Neural progenitor cell (in vitro differentiated cells): ENCODE measurements at regions not wholly inside any gene's neighbourhood (a gene's known extent, or its start where the extent isn't known, plus 50 kb on each side); places are given as distances from the start of the nearest gene placed in this dataset.

Experiments
- DNase-seq: peaks from one replicate; pipeline ENCODE4 v3.0.0-alpha.2; 2016; ENCODE audit warnings: low spot score
- H2AFZ ChIP-seq: fragments of 200-600 bp; sonication (generic); replicated peaks from 2 replicates; pipeline ENCODE4 v1.6.1; 2016; ENCODE audit warnings: antibody characterized with exemption
- H3F3A ChIP-seq: fragments of 200-600 bp; sonication (generic); 2 replicates; pipeline ENCODE4 v1.6.1; 2016; ENCODE audit warnings: antibody characterized with exemption, low read depth
- H3K27ac ChIP-seq: fragments of 200-600 bp; sonication (generic); 2 replicates; pipeline ENCODE4 v1.5.1; 2016; ENCODE audit warnings: mild to moderate bottlenecking
- H3K27me3 ChIP-seq: fragments of 200-600 bp; sonication (generic); 2 replicates; pipeline ENCODE4 v1.6.1; 2016; ENCODE audit warnings: mild to moderate bottlenecking, moderate library complexity
- H3K36me3 ChIP-seq: fragments of 200-600 bp; sonication (generic); 2 replicates; pipeline ENCODE4 v1.5.1; 2016
- H3K4me1 ChIP-seq: fragments of 200-600 bp; sonication (generic); 2 replicates; pipeline ENCODE4 v1.6.1; 2016; ENCODE audit warnings: mixed run types
- H3K4me2 ChIP-seq: fragments of 200-600 bp; sonication (generic); 2 replicates; pipeline ENCODE4 v1.6.1; 2016
- H3K4me3 ChIP-seq: fragments of 200-600 bp; sonication (generic); 2 replicates; pipeline ENCODE4 v1.5.1; 2016
- H3K79me2 ChIP-seq: fragments of 200-600 bp; sonication (generic); 2 replicates; pipeline ENCODE4 v1.6.1; 2016; ENCODE audit warnings: low read depth
- H3K9ac ChIP-seq: fragments of 200-600 bp; sonication (generic); 2 replicates; pipeline ENCODE4 v1.6.1; 2016
- H3K9me3 ChIP-seq: fragments of 200-600 bp; sonication (generic); 2 replicates; pipeline ENCODE4 v1.5.1; 2016; ENCODE audit warnings: low read depth
- H4K20me1 ChIP-seq: fragments of 200-600 bp; sonication (generic); 2 replicates; pipeline ENCODE4 v1.6.1; 2016; ENCODE audit warnings: low read depth
- H3K27ac Mint-ChIP-seq: 3 replicates; pipeline ENCODE4 v1.8.0; 2021; ENCODE audit warnings: mixed read lengths
- H3K27me3 Mint-ChIP-seq: 2 replicates; pipeline ENCODE4 v1.8.0; 2022; ENCODE audit warnings: low read depth, mild to moderate bottlenecking, inconsistent platforms, moderate library complexity, mixed read lengths; ENCODE audit not compliant: insufficient read depth
- H3K36me3 Mint-ChIP-seq: 3 replicates; pipeline ENCODE4 v1.8.0; 2021; ENCODE audit warnings: mixed read lengths
- H3K4me1 Mint-ChIP-seq: 3 replicates; pipeline ENCODE4 v1.8.0; 2021; ENCODE audit warnings: mixed read lengths
- H3K4me3 Mint-ChIP-seq: 3 replicates; pipeline ENCODE4 v1.8.0; 2021; ENCODE audit warnings: mild to moderate bottlenecking, moderate library complexity, mixed read lengths
- H3K9me3 Mint-ChIP-seq: 3 replicates; pipeline ENCODE4 v1.8.0; 2020; ENCODE audit warnings: mixed read lengths
- EZH2 ChIP-seq: fragments of 200-600 bp; sonication (generic); IDR thresholded peaks from 2 replicates; pipeline ENCODE4 v1.6.1; 2017; ENCODE audit warnings: antibody characterized with exemption, mild to moderate bottlenecking, moderate library complexity
- EZH2phosphoT487 ChIP-seq: fragments of 200-600 bp; sonication (generic); IDR thresholded peaks from 2 replicates; pipeline ENCODE4 v1.6.1; 2017; ENCODE audit warnings: antibody characterized with exemption
- TF ChIP-seq, protein P1 (sequence below): fragments of 200-600 bp; sonication (generic); IDR thresholded peaks from 2 replicates; pipeline ENCODE4 v1.5.1; 2017; ENCODE audit warnings: antibody characterized with exemption, mild to moderate bottlenecking

DNA sequence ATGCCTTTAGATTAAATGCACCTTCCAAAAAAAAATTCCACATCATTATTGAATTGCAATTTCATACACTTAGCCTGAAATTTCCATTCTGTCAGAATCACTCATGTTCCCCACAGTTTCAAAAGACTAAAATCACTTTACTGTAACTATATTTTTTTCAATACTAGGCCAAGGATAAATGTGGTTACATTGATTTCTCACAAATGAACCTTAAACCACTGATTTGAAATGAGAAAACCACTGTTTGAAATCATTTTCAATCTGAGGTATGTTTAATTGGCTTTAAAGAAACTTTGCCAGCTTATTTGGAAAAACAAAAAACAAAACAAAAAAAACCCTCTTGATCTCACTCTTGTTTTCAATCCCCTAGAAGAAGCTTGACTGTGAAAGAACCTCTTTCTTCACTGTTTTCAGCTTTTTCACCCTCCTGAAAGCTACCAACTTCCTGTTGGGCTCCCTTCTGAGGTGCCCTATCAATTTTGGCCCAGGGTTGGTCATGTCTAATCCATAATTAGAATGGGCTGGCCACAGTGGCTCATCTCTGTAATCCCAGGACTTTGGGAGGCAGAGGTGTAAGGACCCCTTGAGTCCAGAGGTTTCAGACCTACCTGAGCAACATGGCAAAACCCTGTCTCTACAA lies 242.5 kb downstream of the ADGRG6 start:
- Histone ChIP-seq H3K79me2 (no peaks in the 10 kb centered on the region), H3K9ac (no peak overlapping the region), H3K36me3 (no peaks in the 10 kb centered on the region), H3K27ac (no peak overlapping the region), H2AFZ (no peak overlapping the region), H3K27me3 (no peaks in the 10 kb centered on the region), H3F3A (no peaks in the 10 kb centered on the region), H3K4me3 (no peak overlapping the region), H4K20me1 (no peaks in the 10 kb centered on the region), H3K4me2 (no peak overlapping the region), H3K4me1 (no peaks in the 10 kb centered on the region), H3K9me3 (no peaks in the 10 kb centered on the region)
- no peaks in the 10 kb centered on the region for H3K4me1 Mint-ChIP-seq
- H3K9me3 Mint-ChIP-seq, result no peaks in the 10 kb centered on the region
- no peak overlapping the region for H3K27ac Mint-ChIP-seq
- H3K4me3 Mint-ChIP-seq, result no peak overlapping the region
- H3K36me3 Mint-ChIP-seq, result no peaks in the 10 kb centered on the region
- no peak for TF ChIP-seq EZH2phosphoT487
- no peak for TF ChIP-seq EZH2
- TF ChIP-seq, protein P1, sequence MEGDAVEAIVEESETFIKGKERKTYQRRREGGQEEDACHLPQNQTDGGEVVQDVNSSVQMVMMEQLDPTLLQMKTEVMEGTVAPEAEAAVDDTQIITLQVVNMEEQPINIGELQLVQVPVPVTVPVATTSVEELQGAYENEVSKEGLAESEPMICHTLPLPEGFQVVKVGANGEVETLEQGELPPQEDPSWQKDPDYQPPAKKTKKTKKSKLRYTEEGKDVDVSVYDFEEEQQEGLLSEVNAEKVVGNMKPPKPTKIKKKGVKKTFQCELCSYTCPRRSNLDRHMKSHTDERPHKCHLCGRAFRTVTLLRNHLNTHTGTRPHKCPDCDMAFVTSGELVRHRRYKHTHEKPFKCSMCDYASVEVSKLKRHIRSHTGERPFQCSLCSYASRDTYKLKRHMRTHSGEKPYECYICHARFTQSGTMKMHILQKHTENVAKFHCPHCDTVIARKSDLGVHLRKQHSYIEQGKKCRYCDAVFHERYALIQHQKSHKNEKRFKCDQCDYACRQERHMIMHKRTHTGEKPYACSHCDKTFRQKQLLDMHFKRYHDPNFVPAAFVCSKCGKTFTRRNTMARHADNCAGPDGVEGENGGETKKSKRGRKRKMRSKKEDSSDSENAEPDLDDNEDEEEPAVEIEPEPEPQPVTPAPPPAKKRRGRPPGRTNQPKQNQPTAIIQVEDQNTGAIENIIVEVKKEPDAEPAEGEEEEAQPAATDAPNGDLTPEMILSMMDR, result no peak
- no peaks in the 10 kb centered on the region for H3K27me3 Mint-ChIP-seq
- DNase-seq, result no peak

DNA sequence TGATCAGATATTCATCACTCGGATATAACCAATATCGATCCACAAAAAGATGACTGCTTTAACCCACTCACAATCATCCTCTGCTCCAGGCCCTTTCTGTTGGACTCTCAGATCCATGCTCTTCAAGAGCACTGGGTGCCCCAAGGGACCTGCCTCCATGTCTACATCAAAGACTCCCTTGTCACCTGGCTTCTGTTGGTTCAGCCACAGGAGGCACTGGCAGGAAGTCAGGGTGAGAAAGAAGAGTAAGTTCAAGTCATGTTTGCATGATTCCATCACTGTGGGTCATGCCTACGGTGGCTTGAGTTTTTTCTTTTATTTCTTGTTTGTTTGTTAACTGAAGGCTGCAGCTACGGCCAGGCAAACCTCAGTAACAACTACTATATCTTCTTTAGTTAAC lies 243.3 kb downstream of the ADGRG6 start:
- TF ChIP-seq EZH2phosphoT487 (no peak), EZH2 (no peak)
- TF ChIP-seq, protein P1, result no peak
- Histone ChIP-seq H3K36me3 (no peaks in the 10 kb centered on the region), H3K4me2 (no peak overlapping the region), H3K79me2 (no peaks in the 10 kb centered on the region), H3K4me3 (no peak overlapping the region), H3K9me3 (no peaks in the 10 kb centered on the region), H2AFZ (no peak overlapping the region), H4K20me1 (no peaks in the 10 kb centered on the region), H3K9ac (no peak overlapping the region), H3K4me1 (no peaks in the 10 kb centered on the region), H3K27me3 (no peaks in the 10 kb centered on the region), H3F3A (no peaks in the 10 kb centered on the region), H3K27ac (no peak overlapping the region)
- Mint-ChIP-seq H3K4me3 (no peak overlapping the region), H3K4me1 (no peaks in the 10 kb centered on the region), H3K27ac (no peak overlapping the region), H3K27me3 (no peaks in the 10 kb centered on the region), H3K9me3 (no peaks in the 10 kb centered on the region), H3K36me3 (no peaks in the 10 kb centered on the region)
- no peak for DNase-seq

DNA sequence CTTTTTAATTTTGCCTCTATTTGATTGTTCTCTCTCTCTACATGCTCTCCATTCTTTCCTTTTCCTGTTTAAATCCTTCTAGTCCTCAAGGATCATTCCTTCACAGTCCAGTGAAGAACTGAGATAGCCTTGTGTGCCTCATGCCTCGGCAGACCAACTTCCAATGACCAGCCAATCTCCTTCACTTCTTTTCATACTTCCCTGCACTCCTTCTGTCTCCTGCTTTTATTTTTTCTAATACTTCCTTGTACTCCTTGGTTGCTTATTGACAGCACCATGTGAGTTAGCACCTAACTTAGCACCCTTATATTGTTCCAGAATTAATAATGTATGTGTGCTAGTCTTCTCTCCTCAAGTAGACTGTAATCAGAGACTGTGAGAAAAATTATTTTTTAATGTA lies 246.8 kb downstream of the ADGRG6 start:
- no peaks in the 10 kb centered on the region for H3K36me3 ChIP-seq
- no peaks in the 10 kb centered on the region for H3K27me3 Mint-ChIP-seq
- H3K27ac ChIP-seq, result no peak overlapping the region
- no peak overlapping the region for H3K27ac Mint-ChIP-seq
- peaks cover 11% of the 10 kb centered on the region for H3K4me1 Mint-ChIP-seq
- TF ChIP-seq EZH2phosphoT487, result no peak
- no peak overlapping the region for H3K4me3 Mint-ChIP-seq
- H4K20me1 ChIP-seq, result no peaks in the 10 kb centered on the region
- H3K4me3 ChIP-seq, result no peak overlapping the region
- no peaks in the 10 kb centered on the region for H3K79me2 ChIP-seq
- H3K27me3 ChIP-seq, result no peaks in the 10 kb centered on the region
- H3K9ac ChIP-seq, result no peak overlapping the region
- H2AFZ ChIP-seq, result no peak overlapping the region
- H3F3A ChIP-seq, result no peaks in the 10 kb centered on the region
- no peaks in the 10 kb centered on the region for H3K9me3 ChIP-seq
- no peak for DNase-seq
- no peaks in the 10 kb centered on the region for H3K4me1 ChIP-seq
- H3K9me3 Mint-ChIP-seq, result no peaks in the 10 kb centered on the region
- no peak overlapping the region for H3K4me2 ChIP-seq
- no peaks in the 10 kb centered on the region for H3K36me3 Mint-ChIP-seq

GRCh38 chr6:142550310-142551063 lies 248.7 kb downstream of the ADGRG6 start:
- Histone ChIP-seq H3K4me2 (no peak overlapping the region), H2AFZ (no peak overlapping the region), H3K4me1 (no peaks in the 10 kb centered on the region), H4K20me1 (no peaks in the 10 kb centered on the region), H3K27ac (no peak overlapping the region), H3K4me3 (no peak overlapping the region), H3K27me3 (no peaks in the 10 kb centered on the region), H3K79me2 (no peaks in the 10 kb centered on the region), H3K9me3 (no peaks in the 10 kb centered on the region), H3K36me3 (no peaks in the 10 kb centered on the region), H3K9ac (no peak overlapping the region), H3F3A (no peaks in the 10 kb centered on the region)
- peaks cover 11% of the 10 kb centered on the region for H3K4me1 Mint-ChIP-seq
- H3K4me3 Mint-ChIP-seq, result no peak overlapping the region
- DNase-seq, result no peak
- H3K27me3 Mint-ChIP-seq, result no peaks in the 10 kb centered on the region
- no peaks in the 10 kb centered on the region for H3K36me3 Mint-ChIP-seq
- H3K9me3 Mint-ChIP-seq, result no peaks in the 10 kb centered on the region
- TF ChIP-seq EZH2 (no peak), EZH2phosphoT487 (no peak)
- TF ChIP-seq, protein P1, result no peak
- no peak overlapping the region for H3K27ac Mint-ChIP-seq
